ENCODE measurements at regions not wholly inside any gene's neighbourhood (a gene's known extent, or its start where the extent isn't known, plus 50 kb on each side); places are given as distances from the start of the nearest gene placed in this dataset.

GRCh38 chr3:182027366-182027765 lies 315.6 kb downstream of the SOX2 start:
- TF ChIP-seq CTCF (conservative IDR thresholded peaks at IDR 0.05) (no peak), ZFX (IDR thresholded peaks at IDR 0.05) (no peak)

Data from C4-2B (cell line).